KOPT-K1 (cell line): ENCODE measurements at regions not wholly inside any gene's neighbourhood (a gene's known extent, or its start where the extent isn't known, plus 50 kb on each side); places are given as distances from the start of the nearest gene placed in this dataset.

ENCODE experiments used
- H3K27ac ChIP-seq: fragments of 200-600 bp; sonication (generic); 2 replicates; pipeline ENCODE4 v1.5.1; 2016; ENCODE audit warnings: antibody characterized with exemption, mild to moderate bottlenecking, low read depth, low read length; ENCODE audit not compliant: poor library complexity, severe bottlenecking
- H3K36me3 ChIP-seq: fragments of 200-600 bp; sonication (generic); 2 replicates; pipeline ENCODE4 v1.5.1; 2017; ENCODE audit warnings: antibody characterized with exemption, mild to moderate bottlenecking, low read length, moderate library complexity; ENCODE audit not compliant: insufficient read depth
- H3K9me3 ChIP-seq: fragments of 200-600 bp; sonication (generic); 2 replicates; pipeline ENCODE4 v1.5.1; 2017; ENCODE audit warnings: antibody characterized with exemption, low read length, mild to moderate bottlenecking; ENCODE audit not compliant: insufficient read depth, poor library complexity, severe bottlenecking

GRCh38 chr2:145025382-145025781, 505.5 kb upstream of the ZEB2 start:
- Histone ChIP-seq H3K27ac (no peak overlapping the region), H3K9me3 (no peaks in the 10 kb centered on the region), H3K36me3 (no peaks in the 10 kb centered on the region)

DNA sequence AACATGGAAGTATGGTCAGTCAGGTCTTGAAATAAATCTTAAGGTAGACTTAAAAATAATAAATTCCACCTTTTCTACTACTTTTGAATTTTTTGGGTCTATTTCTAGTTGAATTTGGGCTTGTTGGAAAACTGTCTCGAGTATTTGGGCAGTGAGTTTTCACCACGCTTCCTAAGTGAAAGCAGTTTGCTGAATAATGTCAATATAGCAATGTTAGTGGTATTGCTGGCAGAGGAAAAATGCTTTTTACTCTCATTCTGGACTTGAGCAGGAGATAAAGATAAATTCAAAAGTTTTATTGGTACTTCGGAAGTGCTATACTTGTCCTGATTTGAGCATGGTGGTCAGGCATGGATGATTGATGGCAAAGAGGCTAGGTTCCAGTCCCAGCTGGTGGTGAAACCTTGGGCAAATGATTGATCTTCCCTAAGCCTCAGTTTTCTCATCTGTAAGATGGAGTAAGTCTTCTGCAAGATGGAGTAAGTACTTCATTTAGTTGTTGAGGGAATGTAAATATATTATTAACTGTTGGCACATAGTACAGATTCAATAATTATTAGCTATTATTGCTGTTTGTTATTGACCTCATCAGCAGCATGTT, 503.5 kb upstream of the ZEB2 start:
- Histone ChIP-seq H3K9me3 (no peaks in the 10 kb centered on the region), H3K27ac (no peak overlapping the region), H3K36me3 (no peaks in the 10 kb centered on the region)

DNA sequence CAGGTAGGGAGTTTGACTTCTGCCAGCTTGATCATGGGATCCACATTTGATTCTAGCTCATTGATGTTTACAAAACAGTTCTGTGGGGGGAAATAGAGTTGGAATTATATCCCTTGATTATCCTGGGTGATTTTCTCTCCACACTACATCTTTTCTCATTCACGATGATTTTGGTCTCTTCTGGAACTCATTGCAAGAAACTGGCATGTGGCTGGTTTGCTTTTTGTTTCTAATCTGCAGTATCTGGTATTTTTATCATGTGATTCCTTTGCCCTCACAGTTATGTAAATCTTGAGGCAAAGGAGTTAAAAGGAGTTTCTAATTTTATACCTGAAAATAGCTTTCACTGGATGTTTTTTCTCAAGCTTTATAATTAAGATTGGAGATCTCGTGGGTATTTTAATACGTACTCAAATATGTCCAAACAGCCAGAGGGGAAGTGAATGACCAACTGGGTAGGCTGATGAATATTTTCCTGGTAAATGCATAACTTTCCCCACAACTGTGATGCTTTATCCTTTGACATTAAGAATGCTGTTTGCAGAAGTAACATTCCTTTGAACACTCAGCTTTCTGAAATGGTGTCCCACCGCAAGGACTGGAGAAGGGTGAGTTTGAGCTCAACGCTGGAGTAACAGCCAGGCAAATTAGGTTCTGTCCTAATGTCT, 502.9 kb upstream of the ZEB2 start:
- Histone ChIP-seq H3K27ac (no peak overlapping the region), H3K36me3 (no peaks in the 10 kb centered on the region), H3K9me3 (no peaks in the 10 kb centered on the region)

DNA sequence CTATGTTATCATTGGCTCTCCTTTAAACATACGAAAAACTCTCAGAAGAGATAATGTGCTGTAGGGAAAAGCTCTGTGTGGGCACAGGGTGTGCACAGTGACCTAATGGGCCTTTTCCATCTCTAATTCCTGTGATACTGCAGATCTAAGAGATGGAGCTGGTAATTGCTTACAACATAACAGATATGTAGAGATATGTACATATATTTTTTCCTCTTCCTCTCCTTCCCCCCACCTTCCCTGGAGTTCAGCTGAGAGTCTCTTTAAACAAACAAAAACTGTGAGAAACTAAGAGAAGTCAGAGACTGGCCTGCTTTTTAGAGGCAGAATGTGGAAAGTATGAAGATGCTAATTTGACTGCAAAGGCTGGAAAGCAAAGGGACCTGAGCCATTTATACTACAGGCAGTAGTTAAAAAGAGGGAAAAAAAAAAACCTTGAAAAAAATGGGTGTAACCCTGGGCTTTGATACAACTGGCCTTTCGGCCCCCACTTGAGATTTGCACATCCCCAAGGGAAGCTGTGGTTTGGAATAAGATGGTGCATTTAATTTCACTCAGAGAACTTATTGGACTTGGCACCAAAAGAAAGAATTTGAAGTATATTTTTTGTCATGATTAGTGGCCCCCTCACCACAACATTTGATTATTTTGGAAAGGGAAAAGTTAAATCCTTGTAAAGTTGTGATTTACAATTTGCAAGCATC, 502.2 kb upstream of the ZEB2 start:
- Histone ChIP-seq H3K36me3 (no peaks in the 10 kb centered on the region), H3K9me3 (no peaks in the 10 kb centered on the region), H3K27ac (no peak overlapping the region)

DNA sequence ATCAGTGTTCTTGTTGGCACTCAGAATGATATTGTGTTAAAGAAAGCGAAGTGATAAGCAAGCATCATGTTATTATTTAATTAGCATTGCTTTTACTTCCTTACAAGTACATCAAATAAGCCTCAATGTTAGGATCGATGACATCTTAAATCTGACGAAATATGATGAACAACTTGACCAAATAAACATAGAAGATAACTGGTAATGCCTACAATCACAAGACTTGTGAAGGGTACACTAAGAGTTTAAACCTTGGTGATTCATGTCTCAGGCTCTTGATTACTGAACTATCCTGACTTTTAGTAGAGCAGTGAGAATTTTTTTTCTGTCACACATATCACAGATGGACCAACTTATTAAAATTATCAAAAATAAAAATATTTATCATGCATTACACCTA, 500.8 kb upstream of the ZEB2 start:
- no peaks in the 10 kb centered on the region for H3K9me3 ChIP-seq
- no peaks in the 10 kb centered on the region for H3K36me3 ChIP-seq
- H3K27ac ChIP-seq: no peak overlapping the region

GRCh38 chr2:145020139-145020538, 500.2 kb upstream of the ZEB2 start:
- H3K36me3 ChIP-seq: no peaks in the 10 kb centered on the region
- H3K9me3 ChIP-seq: no peaks in the 10 kb centered on the region
- no peak overlapping the region for H3K27ac ChIP-seq

DNA sequence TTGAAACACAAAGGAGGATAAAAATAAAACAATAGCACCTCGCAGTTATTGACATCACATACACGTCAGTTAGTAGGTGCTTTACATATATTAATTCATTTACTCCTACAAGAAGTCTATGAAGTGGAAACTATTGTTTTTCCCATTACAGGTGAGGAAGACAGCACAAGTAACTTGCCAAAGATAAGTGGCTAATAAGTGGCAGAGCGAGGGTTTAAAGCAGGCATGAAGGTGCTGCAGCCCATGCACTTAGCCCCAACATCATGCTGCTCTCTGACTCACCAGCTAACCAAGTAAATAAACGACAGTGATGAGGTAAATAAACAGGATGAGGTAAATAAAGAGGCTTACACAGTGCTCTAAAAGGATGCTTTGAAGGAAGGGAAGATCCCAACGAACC, 498.6 kb upstream of the ZEB2 start:
- Histone ChIP-seq H3K36me3 (no peaks in the 10 kb centered on the region), H3K27ac (no peak overlapping the region), H3K9me3 (no peaks in the 10 kb centered on the region)

DNA sequence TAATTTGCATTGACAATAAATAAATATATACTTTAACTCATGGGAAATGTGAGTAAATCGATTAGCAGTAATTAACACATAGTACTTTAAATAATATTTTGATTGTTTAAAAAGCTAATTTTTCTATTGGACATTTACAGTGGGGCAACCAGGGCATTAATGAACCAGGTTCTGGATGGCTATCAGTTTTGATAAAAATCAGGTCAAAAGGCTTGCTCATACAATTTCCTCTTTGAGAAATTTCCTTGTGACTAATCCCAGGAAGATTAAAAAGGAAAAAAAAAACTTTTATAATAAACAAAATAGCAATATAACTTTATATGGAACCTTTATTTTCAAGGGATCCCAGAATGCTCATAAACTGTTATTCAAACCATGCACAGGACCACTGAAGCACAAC, 497.2 kb upstream of the ZEB2 start:
- no peaks in the 10 kb centered on the region for H3K9me3 ChIP-seq
- H3K36me3 ChIP-seq: no peaks in the 10 kb centered on the region
- H3K27ac ChIP-seq: no peak overlapping the region

DNA sequence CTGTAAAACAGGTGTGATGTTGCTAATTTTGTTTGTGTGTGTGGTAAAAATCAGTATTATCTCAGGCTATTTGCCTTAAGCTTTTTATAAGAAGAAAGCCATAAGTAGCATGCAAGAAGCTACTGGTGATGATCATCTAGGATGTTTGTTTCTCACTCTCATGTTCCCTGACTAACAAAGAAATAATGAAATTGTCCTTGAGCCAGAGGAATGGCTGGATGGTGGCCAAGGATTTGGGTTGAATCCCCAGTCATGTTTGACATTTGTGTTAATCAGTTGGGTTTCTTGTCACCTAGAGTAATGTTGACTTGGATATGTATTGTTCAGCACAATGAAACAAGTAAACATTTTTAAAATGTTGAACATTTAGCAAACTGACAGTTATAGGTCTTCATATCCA, 496.8 kb upstream of the ZEB2 start:
- H3K27ac ChIP-seq: no peak overlapping the region
- H3K9me3 ChIP-seq: no peaks in the 10 kb centered on the region
- no peaks in the 10 kb centered on the region for H3K36me3 ChIP-seq

DNA sequence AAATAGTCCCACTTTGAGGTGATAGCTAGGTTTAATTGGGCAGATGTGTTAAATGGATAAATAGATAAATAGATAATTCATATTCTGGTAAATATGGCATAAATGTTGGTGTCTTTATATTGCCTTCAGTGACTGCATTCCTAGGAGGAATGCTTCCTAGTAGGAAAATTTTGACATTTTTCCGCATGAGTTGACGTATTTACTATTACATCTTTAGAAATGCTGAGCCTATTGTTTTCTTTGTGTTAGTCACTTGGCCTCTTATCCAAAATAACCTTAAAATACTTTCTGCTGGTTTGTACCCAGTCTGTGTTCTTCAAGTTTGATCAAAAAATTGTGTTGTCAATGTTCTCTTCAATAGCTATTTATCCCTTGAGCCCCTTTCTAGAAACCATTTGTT, 495.6 kb upstream of the ZEB2 start:
- Histone ChIP-seq H3K27ac (no peak overlapping the region), H3K36me3 (no peaks in the 10 kb centered on the region), H3K9me3 (no peaks in the 10 kb centered on the region)

- Histone ChIP-seq H3K27ac (no peak overlapping the region), H3K36me3 (no peaks in the 10 kb centered on the region), H3K9me3 (no peaks in the 10 kb centered on the region)
Measured at GRCh38 chr2:145012806-145013205, 492.9 kb upstream of the ZEB2 start.

DNA sequence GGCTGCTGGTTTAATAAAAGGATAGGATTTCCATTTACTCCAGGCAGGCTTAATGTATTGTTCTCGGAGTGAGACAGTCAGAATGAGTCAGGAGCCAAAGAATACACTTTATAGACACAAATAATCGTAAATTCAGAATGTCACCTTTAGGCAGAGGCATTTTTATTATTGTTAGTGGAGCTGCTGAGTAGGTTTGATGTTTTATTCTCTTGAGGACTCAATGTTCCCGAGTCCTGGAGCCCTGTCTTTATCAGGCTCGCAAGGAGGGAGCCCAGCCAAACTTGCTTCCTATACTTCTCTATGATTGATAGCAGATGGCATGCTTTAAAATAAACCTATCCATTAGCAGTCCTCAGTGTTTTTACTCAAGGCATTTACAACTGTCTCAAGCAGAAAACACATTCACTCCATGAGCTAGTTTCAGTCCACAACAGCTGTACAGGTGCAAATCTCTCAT, 492.3 kb upstream of the ZEB2 start:
- no peaks in the 10 kb centered on the region for H3K36me3 ChIP-seq
- H3K9me3 ChIP-seq: no peaks in the 10 kb centered on the region
- H3K27ac ChIP-seq: no peak overlapping the region

- Histone ChIP-seq H3K27ac (no peak overlapping the region), H3K36me3 (no peaks in the 10 kb centered on the region), H3K9me3 (no peaks in the 10 kb centered on the region)
Measured at GRCh38 chr2:145010635-145011034, 490.7 kb upstream of the ZEB2 start.

DNA sequence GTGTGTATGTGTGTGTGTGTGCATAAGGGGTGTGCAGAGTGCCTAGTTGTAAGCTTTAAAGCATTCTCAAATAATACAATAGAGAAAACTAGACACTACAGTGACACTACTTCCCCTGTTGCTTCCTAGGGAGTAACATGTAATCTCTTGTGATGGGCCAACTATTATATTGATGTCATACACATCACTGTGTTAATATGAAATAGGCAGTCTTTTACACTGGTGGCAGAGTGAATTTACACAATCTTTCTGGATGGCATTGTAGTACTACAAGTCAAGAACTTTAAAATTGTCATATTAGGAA, 488.0 kb upstream of the ZEB2 start:
- H3K9me3 ChIP-seq: no peaks in the 10 kb centered on the region
- H3K36me3 ChIP-seq: no peaks in the 10 kb centered on the region
- no peak overlapping the region for H3K27ac ChIP-seq

- no peaks in the 10 kb centered on the region for H3K36me3 ChIP-seq
- H3K9me3 ChIP-seq: no peaks in the 10 kb centered on the region
- H3K27ac ChIP-seq: no peak overlapping the region
Measured at GRCh38 chr2:145007093-145007959, 487.4 kb upstream of the ZEB2 start.
